SK-N-SH treated with all-trans-retinoic acid at 6 μM for 48 hours (cell line): ENCODE measurements at regions not wholly inside any gene's neighbourhood (a gene's known extent, or its start where the extent isn't known, plus 50 kb on each side); places are given as distances from the start of the nearest gene placed in this dataset.

Source experiments
- ATAC-seq: fragments of 200-7000 bp; cut with Tn5 transposase; 3 replicates; pipeline ENCODE4 v1.9.1; 2020; ENCODE audit warnings: mild to moderate bottlenecking, moderate library complexity
- ARNTL ChIP-seq: fragments of 450-650 bp; formaldehyde crosslinking; IDR thresholded peaks from 2 replicates; pipeline ENCODE4 v1.5.0; 2020; ENCODE audit warnings: low read depth, mild to moderate bottlenecking, moderate library complexity, borderline replicate concordance
- BACH2 ChIP-seq: fragments of 250-450 bp; sonication (Bioruptor Pico); IDR thresholded peaks from 2 replicates; pipeline ENCODE4 v1.9.0; 2021; ENCODE audit warnings: mild to moderate bottlenecking, borderline replicate concordance
- CSDC2 ChIP-seq: fragments of 250-450 bp; sonication (Bioruptor Pico); IDR thresholded peaks from 2 replicates; pipeline ENCODE4 v1.5.0; 2020; ENCODE audit warnings: mild to moderate bottlenecking, moderate library complexity
- CSRNP3 ChIP-seq: fragments of 250-450 bp; sonication (Bioruptor Pico); IDR thresholded peaks from 2 replicates; pipeline ENCODE4 v1.5.1; 2021; ENCODE audit warnings: mild to moderate bottlenecking, moderate library complexity
- ESRRG ChIP-seq: fragments of 250-450 bp; sonication (Bioruptor Pico); IDR thresholded peaks from 2 replicates; pipeline ENCODE4 v1.6.1; 2021; ENCODE audit warnings: mild to moderate bottlenecking
- GLIS3 ChIP-seq: fragments of 250-450 bp; sonication (Bioruptor Pico); IDR thresholded peaks from 2 replicates; pipeline ENCODE4 v1.5.0; 2020; ENCODE audit warnings: mild to moderate bottlenecking, moderate library complexity
- ISL1 ChIP-seq: fragments of 250-450 bp; sonication (Bioruptor Pico); IDR thresholded peaks from 2 replicates; pipeline ENCODE4 v2.1.2; 2022; ENCODE audit warnings: mild to moderate bottlenecking, moderate library complexity
- OSR1 ChIP-seq: fragments of 250-450 bp; sonication (Bioruptor Pico); IDR thresholded peaks from 2 replicates; pipeline ENCODE4 v1.8.0; 2022; ENCODE audit warnings: moderate library complexity, mild to moderate bottlenecking, inconsistent platforms
- PATZ1 ChIP-seq: fragments of 250-450 bp; sonication (Bioruptor Pico); IDR thresholded peaks from 2 replicates; pipeline ENCODE4 v1.8.0; 2020; ENCODE audit warnings: mild to moderate bottlenecking, moderate library complexity, borderline replicate concordance
- POU6F1 ChIP-seq: fragments of 250-450 bp; sonication (Bioruptor Pico); IDR thresholded peaks from 2 replicates; pipeline ENCODE4 v1.8.0; 2021; ENCODE audit warnings: low read depth, mild to moderate bottlenecking, moderate library complexity, borderline replicate concordance
- PPARA ChIP-seq: fragments of 250-450 bp; sonication (Bioruptor Pico); IDR thresholded peaks from 2 replicates; pipeline ENCODE4 v1.5.0; 2020; ENCODE audit warnings: mild to moderate bottlenecking, borderline replicate concordance
- RARB ChIP-seq: fragments of 250-450 bp; sonication (Bioruptor Pico); IDR thresholded peaks from 2 replicates; pipeline ENCODE4 v1.8.0; 2021; ENCODE audit warnings: mild to moderate bottlenecking, moderate library complexity
- SNAI2 ChIP-seq: fragments of 250-450 bp; sonication (Bioruptor Pico); IDR thresholded peaks from 2 replicates; pipeline ENCODE4 v1.5.0; 2020; ENCODE audit warnings: mild to moderate bottlenecking, moderate library complexity
- TOX ChIP-seq: fragments of 250-450 bp; sonication (Bioruptor Pico); IDR thresholded peaks from 2 replicates; pipeline ENCODE4 v1.8.0; 2021; ENCODE audit warnings: mild to moderate bottlenecking, moderate library complexity, borderline replicate concordance
- TSHZ2 ChIP-seq: fragments of 250-450 bp; sonication (Bioruptor Pico); IDR thresholded peaks from 2 replicates; pipeline ENCODE4 v1.5.0; 2020; ENCODE audit warnings: mild to moderate bottlenecking, moderate library complexity
- ZC3H10 ChIP-seq: fragments of 250-450 bp; sonication (Bioruptor Pico); IDR thresholded peaks from 2 replicates; pipeline ENCODE4 v1.5.1; 2021; ENCODE audit warnings: mild to moderate bottlenecking, moderate library complexity
- ZFP3 ChIP-seq: fragments of 250-450 bp; sonication (Bioruptor Pico); IDR thresholded peaks from 2 replicates; pipeline ENCODE4 v1.5.0; 2020; ENCODE audit warnings: mild to moderate bottlenecking, moderate library complexity
- ZNF565 ChIP-seq: fragments of 450-650 bp; formaldehyde crosslinking; conservative IDR thresholded peaks from 2 replicates; pipeline ENCODE4 v1.5.0; 2020; ENCODE audit warnings: low read depth, mild to moderate bottlenecking, moderate library complexity
- ZNF70 ChIP-seq: fragments of 450-650 bp; formaldehyde crosslinking; IDR thresholded peaks from 2 replicates; pipeline ENCODE4 v1.5.0; 2020; ENCODE audit warnings: mild to moderate bottlenecking, moderate library complexity
- ZNF8 ChIP-seq: fragments of 450-650 bp; formaldehyde crosslinking; IDR thresholded peaks from 2 replicates; pipeline ENCODE4 v1.5.0; 2020; ENCODE audit warnings: mild to moderate bottlenecking, moderate library complexity

- ATAC-seq = no peak
- TF ChIP-seq ESRRG (no peak), OSR1 (CRISPR knock-in tag) (no peak), SNAI2 (CRISPR knock-in tag) (no peak), POU6F1 (CRISPR knock-in tag) (no peak), ZNF8 (CRISPR knock-in tag) (no peak), CSRNP3 (CRISPR knock-in tag) (no peak), PATZ1 (CRISPR knock-in tag) (no peak), BACH2 (CRISPR knock-in tag) (no peak), GLIS3 (CRISPR knock-in tag) (no peak), ZC3H10 (CRISPR knock-in tag) (no peak), PPARA (CRISPR knock-in tag) (no peak), TSHZ2 (CRISPR knock-in tag) (no peak), ZNF70 (no peak), CSDC2 (CRISPR knock-in tag) (no peak), TOX (CRISPR knock-in tag) (no peak), ZFP3 (CRISPR knock-in tag) (no peak), ARNTL (CRISPR knock-in tag) (no peak), ISL1 (CRISPR knock-in tag) (no peak), RARB (CRISPR knock-in tag) (no peak)
These were observed 51.0 kb upstream of the NXPH2 start for GRCh38 chr2:138831154-138831553.

GRCh38 chr2:138830547-138830946 lies 50.4 kb upstream of the NXPH2 start:
- TF ChIP-seq BACH2 (CRISPR knock-in tag) = no peak
- no peak for TF ChIP-seq ZNF8 (CRISPR knock-in tag)
- no peak for TF ChIP-seq CSDC2 (CRISPR knock-in tag)
- TF ChIP-seq ISL1 (CRISPR knock-in tag) = no peak
- TF ChIP-seq OSR1 (CRISPR knock-in tag) = no peak
- TF ChIP-seq PATZ1 (CRISPR knock-in tag) = no peak
- TF ChIP-seq ESRRG = no peak
- no peak for TF ChIP-seq RARB (CRISPR knock-in tag)
- no peak for TF ChIP-seq PPARA (CRISPR knock-in tag)
- TF ChIP-seq ZNF565 = no peak
- no peak for ATAC-seq
